Neural crest cell (in vitro differentiated cells): ENCODE measurements at regions not wholly inside any gene's neighbourhood (a gene's known extent, or its start where the extent isn't known, plus 50 kb on each side); places are given as distances from the start of the nearest gene placed in this dataset.

Experiments used
- DNase-seq: peaks from one replicate; pipeline ENCODE4 v3.0.0; 2021; ENCODE audit warnings: low read depth, mixed read lengths, low spot score
- H3K27ac Mint-ChIP-seq: one replicate; pipeline ENCODE4 v1.8.0; 2021; ENCODE audit warnings: mild to moderate bottlenecking, mixed read lengths; ENCODE audit not compliant: unreplicated experiment
- H3K27me3 Mint-ChIP-seq: 2 replicates; pipeline ENCODE4 v1.8.0; 2021; ENCODE audit warnings: low read depth, mild to moderate bottlenecking, mixed read lengths
- H3K36me3 Mint-ChIP-seq: 2 replicates; pipeline ENCODE4 v1.8.0; 2021; ENCODE audit warnings: low read depth, mild to moderate bottlenecking, mixed read lengths
- H3K4me1 Mint-ChIP-seq: 2 replicates; pipeline ENCODE4 v1.8.0; 2021; ENCODE audit warnings: mixed read lengths
- H3K4me3 Mint-ChIP-seq: one replicate; pipeline ENCODE4 v1.8.0; 2021; ENCODE audit warnings: mild to moderate bottlenecking, mixed read lengths
- H3K9me3 Mint-ChIP-seq: 2 replicates; pipeline ENCODE4 v1.8.0; 2021; ENCODE audit warnings: mixed read lengths
- CTCF ChIP-seq: fragments of 200-600 bp; sonication (generic); conservative IDR thresholded peaks from 2 replicates; pipeline ENCODE4 v1.5.0; 2021; ENCODE audit warnings: antibody characterized with exemption, mild to moderate bottlenecking

- no peak overlapping the region for H3K4me3 Mint-ChIP-seq
Measured at GRCh38 chr14:80415636-80416035, 204.3 kb upstream of the DIO2 start.

GRCh38 chr14:80414080-80414479, 202.8 kb upstream of the DIO2 start:
- TF ChIP-seq CTCF: no peak
- Mint-ChIP-seq H3K9me3 (no peaks in the 10 kb centered on the region), H3K4me1 (no peaks in the 10 kb centered on the region), H3K27me3 (no peaks in the 10 kb centered on the region), H3K36me3 (no peaks in the 10 kb centered on the region), H3K4me3 (no peak overlapping the region), H3K27ac (no peak overlapping the region)
- DNase-seq: no peak

More at GRCh38 chr14:80415636-80416035, 204.3 kb upstream of the DIO2 start:
- no peak for DNase-seq
- H3K9me3 Mint-ChIP-seq: no peaks in the 10 kb centered on the region
- H3K27me3 Mint-ChIP-seq: no peaks in the 10 kb centered on the region
- no peak for TF ChIP-seq CTCF
- no peaks in the 10 kb centered on the region for H3K36me3 Mint-ChIP-seq
- no peak overlapping the region for H3K27ac Mint-ChIP-seq
- no peaks in the 10 kb centered on the region for H3K4me1 Mint-ChIP-seq

- Mint-ChIP-seq H3K4me3 (no peak overlapping the region), H3K36me3 (no peaks in the 10 kb centered on the region), H3K9me3 (peaks cover 4% of the 10 kb centered on the region), H3K27ac (no peak overlapping the region), H3K27me3 (no peaks in the 10 kb centered on the region), H3K4me1 (no peaks in the 10 kb centered on the region)
- DNase-seq: no peak
- TF ChIP-seq CTCF: no peak
Measured at GRCh38 chr14:80404413-80404812, 193.1 kb upstream of the DIO2 start.

- Mint-ChIP-seq H3K4me1 (no peaks in the 10 kb centered on the region), H3K27ac (no peak overlapping the region), H3K4me3 (no peak overlapping the region), H3K27me3 (no peaks in the 10 kb centered on the region), H3K36me3 (no peaks in the 10 kb centered on the region), H3K9me3 (peaks cover 9% of the 10 kb centered on the region)
- TF ChIP-seq CTCF: no peak
- no peak for DNase-seq
Measured at GRCh38 chr14:80403036-80403435, 191.7 kb upstream of the DIO2 start.

- no peak for TF ChIP-seq CTCF
- Mint-ChIP-seq H3K9me3 (peaks cover 11% of the 10 kb centered on the region), H3K4me1 (no peaks in the 10 kb centered on the region), H3K27ac (no peak overlapping the region), H3K36me3 (no peaks in the 10 kb centered on the region), H3K27me3 (no peaks in the 10 kb centered on the region), H3K4me3 (no peak overlapping the region)
- no peak for DNase-seq
Measured at GRCh38 chr14:80395031-80395430, 183.7 kb upstream of the DIO2 start.

GRCh38 chr14:80393766-80394165, 182.5 kb upstream of the DIO2 start:
- Mint-ChIP-seq H3K4me3 (no peak overlapping the region), H3K27ac (no peak overlapping the region), H3K36me3 (no peaks in the 10 kb centered on the region), H3K27me3 (no peaks in the 10 kb centered on the region), H3K9me3 (peaks cover 8% of the 10 kb centered on the region), H3K4me1 (no peaks in the 10 kb centered on the region)
- TF ChIP-seq CTCF: no peak
- DNase-seq: no peak
